K562 (cell line): ENCODE measurements at regions not wholly inside any gene's neighbourhood (a gene's known extent, or its start where the extent isn't known, plus 50 kb on each side); places are given as distances from the start of the nearest gene placed in this dataset.

Experiments used
- ATAC-seq: fragments of 200-7000 bp; cut with Tn5 transposase; 3 replicates; pipeline ENCODE4 v1.9.1; 2020; ENCODE audit warnings: moderate library complexity
- BruUV-seq: library from RNA; stranded (reverse); fragments of 400-500 nt; replicated peaks from 2 replicates; lab custom pipeline; 2021; lab: Mats Ljungman, UMichigan
- CTCF ChIA-PET: fragments of 300-600 bp; formaldehyde crosslinking; extraction: SDS; loops from one replicate; lab custom pipeline; 2021; ENCODE audit warnings: low intra/inter-chr PET ratio; lab: Yijun Ruan, JAX
- POLR2A ChIA-PET: fragments of 300-600, 350-650 bp; sonication (Branson Sonifier 250); formaldehyde crosslinking; extraction: SDS; loops from one replicate; lab custom pipeline; 2021; ENCODE audit warnings: antibody characterized with exemption, inconsistent platforms; lab: Yijun Ruan, JAX
- DNase-seq, 4 experiments: peaks; one replicate each; pipeline versions ENCODE4 v3.0.0 to v3.0.0-alpha.2; 2011 to 2018; ENCODE audit warnings: low spot score in 3 of 4, mixed read lengths in 3 of 4; ENCODE audit errors: extremely low read depth in 1 of 4
- FAIRE-seq: peaks from 2 replicates; lab custom pipeline; 2011; peaks lifted over from hg19 to GRCh38; lab: Jason Lieb, UNC
- H2AFZ ChIP-seq: 2 replicates; pipeline ENCODE4 v1.6.0; 2011; ENCODE audit warnings: low read depth, low read length, control low read depth, inconsistent platforms
- H3K27ac ChIP-seq: fragments of 200-600 bp; 3 replicates; pipeline ENCODE4 v1.8.0; 2011; ENCODE audit warnings: low read depth, mild to moderate bottlenecking, control low read depth, inconsistent platforms, low read length, moderate library complexity, mixed read lengths; ENCODE audit errors: extremely low read depth
- H3K27me3 ChIP-seq, 2 experiments: fragments of 300-600 bp in 1 of 2; 2 replicates in 1 of 2; 3 replicates in 1 of 2; pipeline versions ENCODE4 v1.6.0 to v1.8.0; 2011; ENCODE audit warnings: inconsistent platforms in 2 of 2, low read length in 2 of 2, mild to moderate bottlenecking in 1 of 2, mixed read lengths in 1 of 2, moderate library complexity in 1 of 2; ENCODE audit not compliant: control insufficient read depth in 2 of 2, insufficient read depth in 2 of 2
- H3K36me3 ChIP-seq: fragments of 300-600 bp; 3 replicates; pipeline ENCODE4 v1.8.0; 2011; ENCODE audit warnings: mild to moderate bottlenecking, low read length, inconsistent platforms; ENCODE audit not compliant: control insufficient read depth, insufficient read depth
- H3K4me1 ChIP-seq, 2 experiments: fragments of 200-600 bp in 1 of 2; replicated peaks in 1 of 2; 2 replicates in 1 of 2; 3 replicates in 1 of 2; pipeline versions ENCODE4 v1.5.1 to v1.8.0; 2011; ENCODE audit warnings: inconsistent platforms in 2 of 2, low read length in 2 of 2, mild to moderate bottlenecking in 1 of 2, mixed read lengths in 1 of 2, moderate library complexity in 1 of 2; ENCODE audit not compliant: control insufficient read depth in 2 of 2, insufficient read depth in 2 of 2
- H3K4me2 ChIP-seq: 2 replicates; pipeline ENCODE4 v1.6.1; 2011; ENCODE audit warnings: low read length, control low read depth, inconsistent platforms, mixed read lengths; ENCODE audit not compliant: insufficient read depth
- H3K4me3 ChIP-seq: fragments of 200-600 bp; sonication (generic), shearing (Covaris generic); 2 replicates; pipeline ENCODE4 v1.5.1; 2016; ENCODE audit warnings: control low read depth, inconsistent platforms
- H3K79me2 ChIP-seq: fragments of 200-600 bp; 3 replicates; pipeline ENCODE4 v1.8.0; 2011; ENCODE audit warnings: low read length, inconsistent platforms; ENCODE audit not compliant: control insufficient read depth, insufficient read depth
- H3K9ac ChIP-seq, 2 experiments: 2 replicates each; pipeline versions ENCODE4 v1.6.0 to v1.6.1; 2011; ENCODE audit warnings: low read depth in 2 of 2, low read length in 2 of 2, control low read depth in 1 of 2, inconsistent platforms in 1 of 2, mild to moderate bottlenecking in 1 of 2, mixed read lengths in 1 of 2; ENCODE audit not compliant: insufficient read depth in 1 of 2
- H3K9me1 ChIP-seq: one replicate; pipeline ENCODE4 v1.6.0; 2011; ENCODE audit warnings: inconsistent platforms, mild to moderate bottlenecking, low read length, moderate library complexity; ENCODE audit not compliant: control insufficient read depth, insufficient read depth
- H3K9me3 ChIP-seq: replicated peaks from 2 replicates; pipeline ENCODE4 v1.5.1; 2011; ENCODE audit warnings: low read depth, low read length, inconsistent platforms; ENCODE audit not compliant: control insufficient read depth, insufficient read depth
- H4K20me1 ChIP-seq: replicated peaks from 2 replicates; pipeline ENCODE4 v1.6.1; 2011; ENCODE audit warnings: low read length, inconsistent platforms, mixed read lengths; ENCODE audit not compliant: control insufficient read depth, insufficient read depth
- AFF1 ChIP-seq, 2 experiments: fragments of 450-650 bp; IDR thresholded peaks; 2 replicates each; pipeline ENCODE4 v1.6.1; 2018; ENCODE audit warnings: mild to moderate bottlenecking in 2 of 2, low read depth in 1 of 2; ENCODE audit not compliant: partially characterized antibody in 2 of 2
- GTF2E2 ChIP-seq: fragments of 200-800 bp; sonication (Bioruptor generic); IDR thresholded peaks from 2 replicates; pipeline ENCODE4 v1.6.1; 2016; ENCODE audit warnings: missing genetic modification characterization, missing compliant biosample characterization
- HSF4 ChIP-seq: fragments of 250-450 bp; sonication (Bioruptor Pico); IDR thresholded peaks from 2 replicates; pipeline ENCODE4 v2.1.2; 2022; ENCODE audit warnings: mild to moderate bottlenecking, moderate library complexity, borderline replicate concordance
- MYBL2 ChIP-seq, 2 experiments: fragments of 450-650 bp in 1 of 2; sonication (generic) in 1 of 2; formaldehyde crosslinking in 1 of 2; IDR thresholded peaks; 2 replicates each; pipeline versions ENCODE4 v1.6.1 to v1.8.1; 2017 to 2022; ENCODE audit warnings: borderline replicate concordance in 1 of 2, inconsistent platforms in 1 of 2, low read depth in 1 of 2, mild to moderate bottlenecking in 1 of 2, missing genetic modification reagents in 1 of 2, moderate library complexity in 1 of 2
- NFYB ChIP-seq: IDR thresholded peaks from 2 replicates; pipeline ENCODE4 v1.6.1; 2011; ENCODE audit warnings: mild to moderate bottlenecking, moderate library complexity; ENCODE audit not compliant: insufficient read length; ENCODE audit errors: extremely low read depth
- PBX2 ChIP-seq, 2 experiments: IDR thresholded peaks in 1 of 2; conservative IDR thresholded peaks in 1 of 2; 2 replicates each; pipeline ENCODE4 v1.6.1; 2016; ENCODE audit warnings: low read depth in 2 of 2, mild to moderate bottlenecking in 1 of 2, missing compliant biosample characterization in 1 of 2, missing genetic modification characterization in 1 of 2, moderate library complexity in 1 of 2
- SRSF1 ChIP-seq: fragments of 200-400 bp; formaldehyde crosslinking; IDR thresholded peaks from 2 replicates; pipeline ENCODE4 v1.6.1; 2017; ENCODE audit warnings: mild to moderate bottlenecking, low read depth, low read length, moderate library complexity
- ZC3H11A ChIP-seq: IDR thresholded peaks from 2 replicates; pipeline ENCODE4 v1.6.1; 2012; ENCODE audit warnings: low read depth, low read length, improper control_type of control experiment
- ZC3H8 ChIP-seq: fragments of 450-650 bp; IDR thresholded peaks from 2 replicates; pipeline ENCODE4 v1.6.1; 2017
- ZNF277 ChIP-seq: fragments of 250-450 bp; sonication (Bioruptor Pico); IDR thresholded peaks from 2 replicates; pipeline ENCODE4 v1.8.0; 2022; ENCODE audit warnings: inconsistent platforms, mild to moderate bottlenecking, moderate library complexity, borderline replicate concordance
- ZNF511 ChIP-seq: sonication (generic); formaldehyde crosslinking; IDR thresholded peaks from 2 replicates; pipeline ENCODE4 v1.8.0; 2022; ENCODE audit warnings: mild to moderate bottlenecking, missing genetic modification reagents
- WGBS: fragments of 100-300 bp; shearing (Covaris generic); methylation state at CpG from one replicate; pipeline ENCODE4 v1.1.6; 2016; ENCODE audit warnings: low coverage, mixed read lengths; ENCODE audit not compliant: insufficient coverage; ENCODE audit errors: missing lambda C conversion rate; 5-methylcytosine and 5-hydroxymethylcytosine counted together
- in situ Hi-C: fragments of 300-500 bp; cut with MboI; formaldehyde crosslinking; loops from 4 replicates; pipeline ENCODE4 v1.15.0; 2018; ENCODE audit warnings: inconsistent platforms, mixed read lengths
- intact Hi-C: fragments of 100-400 bp; cut with micrococcal nuclease; formaldehyde crosslinking; loops from 2 replicates; pipeline ENCODE4 v1.14.2; 2022

- TF ChIP-seq AFF1 (IDR thresholded peaks at IDR 0.05; ENCODE audit: low read depth in 1 of 2, partially characterized antibody in 2 of 2): no peak
- TF ChIP-seq, all 486 proteins: peak for 0
Measured at GRCh38 chr10:44217274-44217820, 167.6 kb downstream of the CXCL12 start (continued).

GRCh38 chr10:44216073-44216472 is 168.8 kb downstream of the CXCL12 start:
- Histone ChIP-seq H4K20me1 (no peaks in the 10 kb centered on the region), H3K36me3 (no peaks in the 10 kb centered on the region), H3K9ac (no peak overlapping the region), H3K4me3 (no peak overlapping the region), H3K27me3 (no peaks in the 10 kb centered on the region), H3K9me3 (no peaks in the 10 kb centered on the region), H3K27ac (no peak overlapping the region), H3K79me2 (no peaks in the 10 kb centered on the region), H3K9me1 (no peaks in the 10 kb centered on the region), H2AFZ (no peak overlapping the region), H3K4me2 (no peak overlapping the region), H3K4me1 (no peaks in the 10 kb centered on the region)
- no TSS peak for BruUV-seq
- CTCF ChIA-PET: no interaction called here
- ATAC-seq: no peak
- intact Hi-C loops: no loop called here
- DNase-seq: no peak
- no peak for FAIRE-seq
- WGBS: 0% methylated on average over 2 of the region's 2 CpGs
- POLR2A ChIA-PET: no interaction called here
- in situ Hi-C loops: no loop called here
- no peak for TF ChIP-seq ZC3H11A
- no peak for TF ChIP-seq MYBL2 (IDR thresholded peaks at IDR 0.05; ENCODE audit: low read depth)
- TF ChIP-seq MYBL2 (CRISPR knock-in tag; IDR thresholded peaks at IDR 0.05; ENCODE audit: borderline replicate concordance): no peak
- TF ChIP-seq SRSF1: no peak
- TF ChIP-seq GTF2E2 (tag): no peak
- TF ChIP-seq NFYB: no peak
- TF ChIP-seq ZC3H8: no peak
- no peak for TF ChIP-seq PBX2 (CRISPR knock-in tag; IDR thresholded peaks at IDR 0.05; ENCODE audit: low read depth)
- TF ChIP-seq PBX2 (tag; conservative IDR thresholded peaks at IDR 0.05; ENCODE audit: low read depth): no peak
- no peak for TF ChIP-seq ZNF277 (CRISPR knock-in tag)
- no peak for TF ChIP-seq HSF4
- no peak for TF ChIP-seq ZNF511 (CRISPR knock-in tag)
